ENCODE measurements at regions not wholly inside any gene's neighbourhood (a gene's known extent, or its start where the extent isn't known, plus 50 kb on each side); places are given as distances from the start of the nearest gene placed in this dataset.

GRCh38 chr14:43359317-43359716 lies 1147.8 kb downstream of the FSCB start:
- H3K4me3 ChIP-seq (ENCODE audit: low read depth, low read length): no peak overlapping the region
- no peak for DNase-seq (ENCODE audit: low read depth)
- TF ChIP-seq CTCF (IDR thresholded peaks at IDR 0.05; ENCODE audit: low read depth, low read length) (no peak), POLR2A (IDR thresholded peaks at IDR 0.05; ENCODE audit: extremely low read depth, insufficient read length) (no peak), MAX (IDR thresholded peaks at IDR 0.05; ENCODE audit: low read depth, low read length) (no peak), MYC (IDR thresholded peaks at IDR 0.05; ENCODE audit: low read depth, low read length) (no peak)

- TF ChIP-seq MYC (IDR thresholded peaks at IDR 0.05; ENCODE audit: low read depth, low read length) (no peak), POLR2A (IDR thresholded peaks at IDR 0.05; ENCODE audit: extremely low read depth, insufficient read length) (no peak), CTCF (IDR thresholded peaks at IDR 0.05; ENCODE audit: low read depth, low read length) (no peak), MAX (IDR thresholded peaks at IDR 0.05; ENCODE audit: low read depth, low read length) (no peak)
- H3K4me3 ChIP-seq (ENCODE audit: low read depth, low read length): no peak overlapping the region
- no peak for DNase-seq (ENCODE audit: low read depth)
Observed at GRCh38 chr14:43356979-43357545, 1150.0 kb downstream of the FSCB start.

- no peak overlapping the region for H3K4me3 ChIP-seq (ENCODE audit: low read depth, low read length)
- no peak for DNase-seq (ENCODE audit: low read depth)
- TF ChIP-seq MAX (IDR thresholded peaks at IDR 0.05; ENCODE audit: low read depth, low read length) (no peak), CTCF (IDR thresholded peaks at IDR 0.05; ENCODE audit: low read depth, low read length) (no peak), MYC (IDR thresholded peaks at IDR 0.05; ENCODE audit: low read depth, low read length) (no peak), POLR2A (IDR thresholded peaks at IDR 0.05; ENCODE audit: extremely low read depth, insufficient read length) (no peak)
Observed at GRCh38 chr14:43356382-43356781, 1150.7 kb downstream of the FSCB start.

GRCh38 chr14:43341921-43342320 lies 1165.2 kb downstream of the FSCB start:
- no peak for TF ChIP-seq MYC (IDR thresholded peaks at IDR 0.05; ENCODE audit: low read depth, low read length)
- TF ChIP-seq CTCF (IDR thresholded peaks at IDR 0.05; ENCODE audit: low read depth, low read length): no peak
- no peak for TF ChIP-seq POLR2A (IDR thresholded peaks at IDR 0.05; ENCODE audit: extremely low read depth, insufficient read length)
- no peak for TF ChIP-seq MAX (IDR thresholded peaks at IDR 0.05; ENCODE audit: low read depth, low read length)
- DNase-seq (ENCODE audit: low read depth): no peak
- H3K4me3 ChIP-seq (ENCODE audit: low read depth, low read length): no peak overlapping the region

- no peak for DNase-seq (ENCODE audit: low read depth)
- TF ChIP-seq MYC (IDR thresholded peaks at IDR 0.05; ENCODE audit: low read depth, low read length) (no peak), POLR2A (IDR thresholded peaks at IDR 0.05; ENCODE audit: extremely low read depth, insufficient read length) (no peak), MAX (IDR thresholded peaks at IDR 0.05; ENCODE audit: low read depth, low read length) (no peak), CTCF (IDR thresholded peaks at IDR 0.05; ENCODE audit: low read depth, low read length) (no peak)
- H3K4me3 ChIP-seq (ENCODE audit: low read depth, low read length): no peak overlapping the region
Observed at GRCh38 chr14:43338713-43339112, 1168.4 kb downstream of the FSCB start.

All from NB4 (cell line).